HTR-8/SVneo (cell line): ENCODE measurements at regions not wholly inside any gene's neighbourhood (a gene's known extent, or its start where the extent isn't known, plus 50 kb on each side); places are given as distances from the start of the nearest gene placed in this dataset.
"Not testable (repeated sequence)": the region's sequence is repeated elsewhere in the genome, so short reads cannot be mapped to it uniquely, and the experiment has no call there.

Experiments used
- DNase-seq: peaks from one replicate; pipeline ENCODE4 v3.0.0; 2011; ENCODE audit warnings: low spot score, mixed read lengths; ENCODE audit not compliant: insufficient read length
- FAIRE-seq: peaks from 2 replicates; lab custom pipeline; 2011; peaks lifted over from hg19 to GRCh38; lab: Jason Lieb, UNC

GRCh38 chr5:114839360-114839759 is 330.3 kb downstream of the TRIM36 start:
- DNase-seq = no peak
- FAIRE-seq = no peak

DNA sequence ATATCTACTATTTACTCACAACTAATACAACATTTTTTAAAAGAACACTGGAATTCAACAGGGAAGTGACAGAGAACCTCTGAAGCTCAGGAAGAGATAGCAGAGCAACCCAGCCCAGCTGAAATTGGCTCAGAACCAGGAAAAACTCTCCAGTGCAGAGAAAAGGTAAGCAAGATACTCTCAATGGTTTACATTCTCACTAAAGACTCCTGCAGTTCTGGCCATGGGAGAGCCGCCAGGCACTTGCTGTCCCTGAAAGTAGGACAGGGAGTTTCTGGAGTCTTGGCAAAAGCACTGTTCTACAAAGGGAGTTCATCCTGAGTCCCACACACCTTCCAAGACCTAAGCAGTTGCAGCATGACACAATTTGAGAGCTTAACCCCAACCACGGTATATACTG is 330.8 kb downstream of the TRIM36 start:
- FAIRE-seq (no peak), DNase-seq (no peak)

- FAIRE-seq (no peak), DNase-seq (no peak)
These were observed 339.6 kb downstream of the TRIM36 start for GRCh38 chr5:114830114-114830513.

- DNase-seq = no peak
- FAIRE-seq = no peak
These were observed 346.8 kb downstream of the TRIM36 start for GRCh38 chr5:114822863-114823262.

DNA sequence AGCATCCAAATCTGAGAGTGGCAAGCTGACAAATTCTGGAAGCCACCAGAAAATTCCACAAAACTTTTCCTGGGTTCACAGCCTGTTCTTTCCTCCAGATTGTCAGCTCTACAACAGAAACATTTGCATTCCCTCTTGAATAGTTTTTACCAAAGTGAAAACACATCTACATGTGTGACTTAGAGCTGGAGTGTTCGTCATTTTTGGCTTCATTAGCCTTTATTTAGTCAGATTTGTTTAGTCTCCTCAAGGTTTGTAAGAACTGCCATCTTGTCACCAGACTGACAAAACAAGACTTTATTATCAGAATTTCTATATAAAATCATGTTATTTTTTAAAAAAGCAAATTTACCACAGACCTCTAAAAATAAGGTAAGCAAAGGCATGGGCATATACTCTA is 347.3 kb downstream of the TRIM36 start:
- DNase-seq (no peak), FAIRE-seq (no peak)

GRCh38 chr5:114790403-114790792 is 379.3 kb downstream of the TRIM36 start:
- DNase-seq (no peak), FAIRE-seq (no peak)

DNA sequence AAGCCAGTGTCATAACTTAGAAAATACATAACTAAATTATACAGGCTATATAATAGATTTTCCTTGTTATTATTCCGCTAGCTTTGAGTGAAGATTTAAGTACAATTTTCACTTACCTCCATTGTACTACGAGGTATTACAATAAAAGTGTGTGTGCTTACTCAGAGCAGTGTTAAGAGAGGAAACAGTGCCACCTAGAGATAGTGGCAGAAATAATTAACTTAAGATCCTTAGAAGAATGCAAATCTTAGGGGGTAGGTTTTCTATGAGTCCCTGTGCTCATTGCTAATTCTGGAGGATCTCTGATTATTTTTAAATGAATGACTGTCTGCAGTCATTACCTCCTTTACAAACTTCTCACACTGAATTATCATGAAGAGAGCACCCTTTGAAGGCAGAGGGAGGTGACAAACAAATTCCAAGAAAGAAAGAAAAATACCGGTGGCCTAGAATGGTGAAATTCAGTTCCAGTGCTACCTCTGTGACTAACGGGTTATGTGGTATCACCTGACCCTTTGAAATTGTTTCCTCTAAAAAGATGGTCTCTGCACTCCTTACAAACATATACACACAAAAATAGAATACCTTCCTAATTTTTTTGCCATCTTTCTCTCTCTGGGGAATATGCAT is 379.8 kb downstream of the TRIM36 start:
- FAIRE-seq (no peak), DNase-seq (peak; percentile 4)

GRCh38 chr5:114782869-114783268 is 386.8 kb downstream of the TRIM36 start:
- DNase-seq (no peak), FAIRE-seq (no peak)

- DNase-seq = no peak
- no peak for FAIRE-seq
These were observed 387.5 kb downstream of the TRIM36 start for GRCh38 chr5:114782177-114782576.

GRCh38 chr5:114780290-114780689 is 389.4 kb downstream of the TRIM36 start:
- no peak for FAIRE-seq
- no peak for DNase-seq

DNA sequence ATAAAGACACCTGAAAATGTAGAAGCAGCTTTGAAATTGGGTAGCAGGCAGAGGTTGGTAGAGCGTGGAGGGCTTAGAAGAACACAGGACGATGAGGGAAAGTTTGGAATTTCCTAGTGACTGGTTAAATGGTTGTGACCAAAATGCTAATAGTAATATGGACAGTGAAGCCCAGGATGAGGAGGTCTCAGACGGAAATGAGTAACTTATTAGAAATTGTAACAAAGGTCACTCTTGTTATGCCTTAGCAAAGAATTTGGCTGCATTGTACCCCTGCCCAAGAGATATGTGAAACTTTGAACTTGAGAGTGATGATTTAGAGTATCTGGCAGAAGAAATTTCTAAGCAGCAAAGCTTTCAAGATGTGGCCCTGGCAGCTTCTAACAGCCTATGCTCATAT is 382.5 kb downstream of the KCNN2 start:
- DNase-seq (no peak), FAIRE-seq (no peak)

GRCh38 chr5:114734238-114734637 is 372.4 kb downstream of the KCNN2 start:
- FAIRE-seq (no peak), DNase-seq (no peak)

- no peak for DNase-seq
- no peak for FAIRE-seq
These were observed 368.1 kb downstream of the KCNN2 start for GRCh38 chr5:114729986-114730385.

DNA sequence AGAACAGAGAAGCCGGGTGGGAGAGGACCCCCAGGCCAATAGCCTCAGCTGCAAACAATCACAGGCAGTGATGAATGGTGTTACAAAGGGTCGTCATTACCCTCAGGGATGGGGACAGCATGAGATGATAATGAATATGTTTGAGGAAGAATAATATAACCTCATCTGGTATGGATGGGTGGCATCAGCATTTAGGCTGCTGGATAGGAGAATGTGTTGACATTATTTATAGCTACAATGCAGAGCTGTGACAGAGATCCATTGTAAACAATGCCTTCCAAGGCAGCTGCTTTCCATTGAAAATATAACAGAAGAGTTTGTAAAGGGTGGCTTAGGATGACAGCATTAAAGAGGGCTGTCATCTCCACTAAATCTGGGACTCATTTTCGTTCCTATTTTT is 365.5 kb downstream of the KCNN2 start:
- no peak for DNase-seq
- no peak for FAIRE-seq

- FAIRE-seq = no peak
- DNase-seq = no peak
These were observed 364.3 kb downstream of the KCNN2 start for GRCh38 chr5:114726131-114726530.

- DNase-seq = no peak
- FAIRE-seq = no peak
These were observed 357.4 kb downstream of the KCNN2 start for GRCh38 chr5:114719268-114719667.

- no peak for FAIRE-seq
- DNase-seq = no peak
These were observed 355.1 kb downstream of the KCNN2 start for GRCh38 chr5:114716955-114717354.

DNA sequence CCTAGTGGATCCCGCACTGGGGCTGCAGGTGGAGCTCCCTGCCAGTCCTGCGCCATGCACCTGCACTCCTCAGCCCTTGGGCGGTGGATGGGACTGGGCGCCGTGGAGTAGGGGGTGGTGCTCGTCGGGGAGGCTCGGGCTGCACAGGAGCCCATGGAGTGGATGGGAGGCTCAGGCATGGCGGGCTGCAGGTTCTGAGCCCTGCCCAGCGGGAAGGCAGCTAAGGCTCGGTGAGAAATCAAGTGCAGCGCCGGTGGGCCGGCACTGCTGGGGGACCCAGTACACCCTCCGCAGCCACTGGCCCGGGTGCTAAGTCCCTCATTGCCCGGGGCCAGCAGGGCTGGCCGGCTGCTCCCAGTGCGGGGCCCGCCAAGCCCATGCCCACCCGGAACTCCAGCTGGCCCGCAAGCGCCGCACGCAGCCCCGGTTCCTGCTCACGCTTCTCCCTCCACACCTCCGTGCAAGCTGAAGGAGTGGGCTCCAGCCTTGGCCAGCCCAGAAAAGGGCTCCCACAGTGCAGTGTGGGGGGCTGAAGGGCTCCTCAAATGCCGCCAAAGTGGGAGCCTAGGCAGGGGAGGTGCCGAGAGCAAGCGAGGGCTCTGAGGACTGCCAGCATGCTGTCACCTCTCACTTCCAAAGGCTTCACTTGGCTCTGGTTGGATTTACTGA is 342.5 kb downstream of the KCNN2 start:
- FAIRE-seq, DNase-seq: not testable (repeated sequence)

DNA sequence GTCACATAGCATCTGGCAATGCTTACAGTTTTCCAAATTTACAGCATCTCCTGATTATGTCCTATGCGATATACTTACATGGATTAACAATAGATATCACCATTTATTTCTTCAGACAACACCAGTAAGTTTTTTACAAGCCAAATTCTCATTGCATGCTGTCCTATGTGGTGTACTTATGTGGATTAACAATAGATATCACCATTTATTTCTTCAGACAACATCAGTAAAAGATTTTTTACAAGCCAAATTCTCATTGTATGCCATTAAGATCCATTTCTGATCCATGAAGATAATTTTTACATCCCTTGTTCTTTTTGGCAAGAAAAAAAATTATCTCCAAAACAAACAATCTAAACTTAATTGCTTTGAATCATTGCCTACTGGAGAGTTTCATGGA is 340.9 kb downstream of the KCNN2 start:
- no peak for DNase-seq
- FAIRE-seq = no peak

GRCh38 chr5:114702136-114702535 is 340.3 kb downstream of the KCNN2 start:
- DNase-seq (no peak), FAIRE-seq (no peak)

GRCh38 chr5:114700823-114701222 is 339.0 kb downstream of the KCNN2 start:
- no peak for FAIRE-seq
- no peak for DNase-seq

GRCh38 chr5:114695292-114695904 is 333.5 kb downstream of the KCNN2 start:
- no peak for FAIRE-seq
- DNase-seq = no peak
